Type B pancreatic cell (in vitro differentiated cells): ENCODE measurements at regions not wholly inside any gene's neighbourhood (a gene's known extent, or its start where the extent isn't known, plus 50 kb on each side); places are given as distances from the start of the nearest gene placed in this dataset.

ENCODE experiments used
- DNase-seq: peaks from one replicate; pipeline ENCODE4 v3.0.0; 2021; ENCODE audit warnings: mixed read lengths; ENCODE audit not compliant: unreplicated experiment; ENCODE audit errors: extremely low spot score
- H3K27ac Mint-ChIP-seq: 2 replicates; pipeline ENCODE4 v1.8.0; 2021; ENCODE audit warnings: mild to moderate bottlenecking, mixed read lengths
- H3K27me3 Mint-ChIP-seq: 2 replicates; pipeline ENCODE4 v1.8.0; 2021; ENCODE audit warnings: mixed read lengths
- H3K36me3 Mint-ChIP-seq: 2 replicates; pipeline ENCODE4 v1.8.0; 2021; ENCODE audit warnings: mixed read lengths
- H3K4me1 Mint-ChIP-seq: one replicate; pipeline ENCODE4 v1.8.0; 2021; ENCODE audit warnings: mixed read lengths; ENCODE audit not compliant: unreplicated experiment
- H3K4me3 Mint-ChIP-seq: 2 replicates; pipeline ENCODE4 v1.8.0; 2021; ENCODE audit warnings: mild to moderate bottlenecking, mixed read lengths
- H3K9me3 Mint-ChIP-seq: 2 replicates; pipeline ENCODE4 v1.8.0; 2021; ENCODE audit warnings: mixed read lengths
- CTCF ChIP-seq: fragments of 200-600 bp; sonication (generic); conservative IDR thresholded peaks from 2 replicates; pipeline ENCODE4 v1.5.0; 2021; ENCODE audit warnings: antibody characterized with exemption, mild to moderate bottlenecking

GRCh38 chr3:90121326-90121725, 1013.9 kb downstream of the EPHA3 start:
- no peak overlapping the region for H3K4me3 Mint-ChIP-seq
- DNase-seq: no peak
- no peaks in the 10 kb centered on the region for H3K27me3 Mint-ChIP-seq
- TF ChIP-seq CTCF: no peak
- H3K36me3 Mint-ChIP-seq: no peaks in the 10 kb centered on the region
- no peak overlapping the region for H3K27ac Mint-ChIP-seq
- peaks cover 8% of the 10 kb centered on the region for H3K9me3 Mint-ChIP-seq
- H3K4me1 Mint-ChIP-seq: no peaks in the 10 kb centered on the region

- Mint-ChIP-seq H3K27me3 (no peaks in the 10 kb centered on the region), H3K9me3 (peaks cover 9% of the 10 kb centered on the region), H3K36me3 (no peaks in the 10 kb centered on the region)
Measured at GRCh38 chr3:90128391-90128790, 1021.0 kb downstream of the EPHA3 start.

GRCh38 chr3:90129730-90130129, 1022.3 kb downstream of the EPHA3 start:
- H3K9me3 Mint-ChIP-seq: peaks cover 9% of the 10 kb centered on the region
- no peaks in the 10 kb centered on the region for H3K27me3 Mint-ChIP-seq
- no peak overlapping the region for H3K4me3 Mint-ChIP-seq
- no peak for DNase-seq
- no peaks in the 10 kb centered on the region for H3K4me1 Mint-ChIP-seq
- H3K36me3 Mint-ChIP-seq: no peaks in the 10 kb centered on the region
- no peak for TF ChIP-seq CTCF
- H3K27ac Mint-ChIP-seq: no peak overlapping the region

More at GRCh38 chr3:90128391-90128790, 1021.0 kb downstream of the EPHA3 start:
- no peak overlapping the region for H3K27ac Mint-ChIP-seq
- no peak for DNase-seq
- H3K4me3 Mint-ChIP-seq: no peak overlapping the region
- no peak for TF ChIP-seq CTCF
- no peaks in the 10 kb centered on the region for H3K4me1 Mint-ChIP-seq

GRCh38 chr3:90132197-90132596, 1024.8 kb downstream of the EPHA3 start:
- Mint-ChIP-seq H3K9me3 (no peaks in the 10 kb centered on the region), H3K4me1 (no peaks in the 10 kb centered on the region), H3K36me3 (no peaks in the 10 kb centered on the region), H3K4me3 (no peak overlapping the region), H3K27me3 (no peaks in the 10 kb centered on the region), H3K27ac (no peak overlapping the region)
- TF ChIP-seq CTCF: no peak
- DNase-seq: no peak

- Mint-ChIP-seq H3K4me3 (no peak overlapping the region), H3K9me3 (no peaks in the 10 kb centered on the region), H3K36me3 (no peaks in the 10 kb centered on the region), H3K4me1 (no peaks in the 10 kb centered on the region), H3K27ac (no peak overlapping the region), H3K27me3 (no peaks in the 10 kb centered on the region)
- no peak for DNase-seq
- TF ChIP-seq CTCF: no peak
Measured at GRCh38 chr3:90134090-90134489, 1026.7 kb downstream of the EPHA3 start.
